MM.1S (cell line): ENCODE measurements at regions not wholly inside any gene's neighbourhood (a gene's known extent, or its start where the extent isn't known, plus 50 kb on each side); places are given as distances from the start of the nearest gene placed in this dataset.

Experiments used
- CTCF ChIP-seq: fragments of 300-600 bp; sonication (generic); IDR thresholded peaks from 2 replicates; pipeline ENCODE4 v1.5.1; 2016; ENCODE audit warnings: antibody characterized with exemption, low read length, mixed read lengths
- EZH2 ChIP-seq: fragments of 300-600 bp; sonication (generic); optimal IDR thresholded peaks from 2 replicates; pipeline ENCODE3; 2017; ENCODE audit warnings: low read depth, mild to moderate bottlenecking, antibody characterized with exemption, low read length, mixed read lengths

GRCh38 chr3:41141433-41142167 is 57.7 kb upstream of the CTNNB1 start:
- TF ChIP-seq CTCF (no peak), EZH2 (no peak)
